ENCODE measurements at regions not wholly inside any gene's neighbourhood (a gene's known extent, or its start where the extent isn't known, plus 50 kb on each side); places are given as distances from the start of the nearest gene placed in this dataset.

GRCh38 chr13:74443631-74444030 lies 309.4 kb upstream of the KLF12 start:
- DNase-seq (no peak), ATAC-seq (no peak)
- intact Hi-C loops (cut with DNase I, micrococcal nuclease): no loop called here

GRCh38 chr13:74442751-74443150 lies 308.5 kb upstream of the KLF12 start:
- intact Hi-C loops (cut with DNase I, micrococcal nuclease): no loop called here
- DNase-seq: no peak
- ATAC-seq: no peak

- intact Hi-C loops (cut with DNase I, micrococcal nuclease): no loop called here
- DNase-seq (no peak), ATAC-seq (no peak)
Measured at GRCh38 chr13:74438901-74439300, 304.7 kb upstream of the KLF12 start.

- no peak for ATAC-seq
- intact Hi-C loops (cut with DNase I, micrococcal nuclease): no loop called here
Measured at GRCh38 chr13:74434782-74435181, 300.6 kb upstream of the KLF12 start.

GRCh38 chr13:74424455-74424854 lies 290.3 kb upstream of the KLF12 start:
- DNase-seq: no peak
- intact Hi-C loops (cut with DNase I, micrococcal nuclease): no loop called here
- ATAC-seq: no peak

More at GRCh38 chr13:74434782-74435181, 300.6 kb upstream of the KLF12 start:
- DNase-seq: no peak

- ATAC-seq (no peak), DNase-seq (no peak)
- intact Hi-C loops (cut with DNase I, micrococcal nuclease): no loop called here
Measured at GRCh38 chr13:74423434-74423833, 289.2 kb upstream of the KLF12 start.

GRCh38 chr13:74414458-74414857 lies 280.3 kb upstream of the KLF12 start:
- ATAC-seq (no peak), DNase-seq (no peak)
- intact Hi-C loops (cut with DNase I, micrococcal nuclease): no loop called here

- intact Hi-C loops (cut with DNase I, micrococcal nuclease): no loop called here
- no peak for ATAC-seq
- DNase-seq: no peak
Measured at GRCh38 chr13:74413482-74413881, 279.3 kb upstream of the KLF12 start.

- DNase-seq (no peak), ATAC-seq (no peak)
- intact Hi-C loops (cut with DNase I, micrococcal nuclease): no loop called here
Measured at GRCh38 chr13:74409551-74409950, 275.3 kb upstream of the KLF12 start.

- intact Hi-C loops (cut with DNase I, micrococcal nuclease): no loop called here
- no peak for DNase-seq
Measured at GRCh38 chr13:74406420-74406819, 272.2 kb upstream of the KLF12 start.

GRCh38 chr13:74398599-74398998 lies 264.4 kb upstream of the KLF12 start:
- intact Hi-C loops (cut with DNase I, micrococcal nuclease): no loop called here
- DNase-seq (no peak), ATAC-seq (no peak)

More at GRCh38 chr13:74406420-74406819, 272.2 kb upstream of the KLF12 start:
- no peak for ATAC-seq

- DNase-seq (no peak), ATAC-seq (no peak)
- intact Hi-C loops (cut with DNase I, micrococcal nuclease): no loop called here
Measured at GRCh38 chr13:74389056-74389455, 254.9 kb upstream of the KLF12 start.

- intact Hi-C loops (cut with DNase I, micrococcal nuclease): no loop called here
- ATAC-seq (no peak), DNase-seq (no peak)
Measured at GRCh38 chr13:74388626-74389025, 254.4 kb upstream of the KLF12 start.

GRCh38 chr13:74372511-74372910 lies 238.3 kb upstream of the KLF12 start:
- ATAC-seq: no peak
- intact Hi-C loops (cut with DNase I, micrococcal nuclease): no loop called here

GRCh38 chr13:74367193-74367592 lies 233.0 kb upstream of the KLF12 start:
- intact Hi-C loops (cut with DNase I, micrococcal nuclease): no loop called here
- ATAC-seq (no peak), DNase-seq (no peak)

More at GRCh38 chr13:74372511-74372910, 238.3 kb upstream of the KLF12 start:
- no peak for DNase-seq

- ATAC-seq (no peak), DNase-seq (no peak)
- intact Hi-C loops (cut with DNase I, micrococcal nuclease): no loop called here
Measured at GRCh38 chr13:74361274-74361673, 227.1 kb upstream of the KLF12 start.

- intact Hi-C loops (cut with DNase I, micrococcal nuclease): no loop called here
- ATAC-seq (no peak), DNase-seq (no peak)
Measured at GRCh38 chr13:74346960-74347359, 212.8 kb upstream of the KLF12 start.

GRCh38 chr13:74338341-74338740 lies 204.1 kb upstream of the KLF12 start:
- DNase-seq (no peak), ATAC-seq (no peak)
- intact Hi-C loops (cut with DNase I, micrococcal nuclease): no loop called here

- intact Hi-C loops (cut with DNase I, micrococcal nuclease): no loop called here
- ATAC-seq: no peak
Measured at GRCh38 chr13:74336546-74336945, 202.3 kb upstream of the KLF12 start.

GRCh38 chr13:74335370-74335769 lies 201.2 kb upstream of the KLF12 start:
- no peak for ATAC-seq
- intact Hi-C loops (cut with DNase I, micrococcal nuclease): no loop called here
- DNase-seq: no peak

More at GRCh38 chr13:74336546-74336945, 202.3 kb upstream of the KLF12 start:
- no peak for DNase-seq

GRCh38 chr13:74329962-74330361 lies 195.8 kb upstream of the KLF12 start:
- ATAC-seq (no peak), DNase-seq (no peak)
- intact Hi-C loops (cut with DNase I, micrococcal nuclease): no loop called here

GRCh38 chr13:74325106-74325505 lies 190.9 kb upstream of the KLF12 start:
- DNase-seq (no peak), ATAC-seq (no peak)
- intact Hi-C loops (cut with DNase I, micrococcal nuclease): no loop called here
